CD4-positive, alpha-beta T cell (primary cell): ENCODE measurements at regions not wholly inside any gene's neighbourhood (a gene's known extent, or its start where the extent isn't known, plus 50 kb on each side); places are given as distances from the start of the nearest gene placed in this dataset.
A peak's percentile ranks its signal among the peaks of the same experiment; 100 is the strongest.

ENCODE experiments used
- ATAC-seq: fragments of 200-7000 bp; cut with Tn5 transposase; one replicate; pipeline ENCODE4 v1.10.0; 2022; ENCODE audit warnings: mild to moderate bottlenecking; ENCODE audit not compliant: poor library complexity
- CTCF ChIA-PET: fragments of 350-600 bp; sonication (Branson Sonifier 250); formaldehyde crosslinking; loops from one replicate; lab custom pipeline; 2021; ENCODE audit warnings: antibody characterized with exemption, inconsistent platforms; lab: Charles Lee
- POLR2A ChIA-PET: fragments of 350-600 bp; sonication (Branson Sonifier 250); formaldehyde crosslinking; loops from one replicate; lab custom pipeline; 2021; ENCODE audit warnings: antibody characterized with exemption, inconsistent platforms; lab: Charles Lee
- DNase-seq, 14 experiments: peaks; one replicate each; pipeline ENCODE4 v3.0.0-alpha.2; 2013 to 2020; ENCODE audit warnings: mixed read lengths in 2 of 14
- H3K27ac ChIP-seq, 2 donors: one replicate each; pipeline versions ENCODE4 v1.5.1 to v1.7.0; 2013; ENCODE audit warnings: low read length in 2 of 2, low read depth in 1 of 2, mild to moderate bottlenecking in 1 of 2
- H3K27me3 ChIP-seq, 2 experiments: 1 replicate in 1 of 2; 2 replicates in 1 of 2; pipeline versions ENCODE4 v1.6.1 to v1.7.0; 2013; ENCODE audit warnings: low read length in 2 of 2, control low read depth in 1 of 2, mild to moderate bottlenecking in 1 of 2, moderate library complexity in 1 of 2; ENCODE audit not compliant: insufficient read depth in 2 of 2, control insufficient read depth in 1 of 2
- H3K36me3 ChIP-seq: one replicate; pipeline ENCODE4 v1.6.1; 2013; ENCODE audit warnings: low read length, control low read depth; ENCODE audit not compliant: insufficient read depth
- H3K4me1 ChIP-seq: one replicate; pipeline ENCODE4 v1.6.1; 2013; ENCODE audit warnings: low read length, control low read depth; ENCODE audit not compliant: insufficient read depth
- H3K4me3 ChIP-seq: one replicate; pipeline ENCODE4 v1.5.1; 2013; ENCODE audit warnings: mild to moderate bottlenecking, low read length, moderate library complexity
- H3K9me3 ChIP-seq, 2 experiments: 1 replicate in 1 of 2; 2 replicates in 1 of 2; pipeline versions ENCODE4 v1.6.1 to v1.7.0; 2013; ENCODE audit warnings: low read length in 2 of 2, mild to moderate bottlenecking in 2 of 2, control low read depth in 1 of 2, moderate library complexity in 1 of 2; ENCODE audit not compliant: control insufficient read depth in 1 of 2, insufficient read depth in 1 of 2
- H3K27ac Mint-ChIP-seq: one replicate; pipeline ENCODE4 v1.8.0; 2020; ENCODE audit warnings: mixed read lengths
- H3K27me3 Mint-ChIP-seq: one replicate; pipeline ENCODE4 v1.8.0; 2021; ENCODE audit warnings: mixed read lengths
- H3K36me3 Mint-ChIP-seq: one replicate; pipeline ENCODE4 v1.8.0; 2021; ENCODE audit warnings: low read depth, mixed read lengths
- H3K4me1 Mint-ChIP-seq: one replicate; pipeline ENCODE4 v1.8.0; 2021; ENCODE audit warnings: low read depth, mixed read lengths
- H3K4me3 Mint-ChIP-seq: one replicate; pipeline ENCODE4 v1.8.0; 2020; ENCODE audit warnings: mild to moderate bottlenecking, mixed read lengths
- H3K9me3 Mint-ChIP-seq: one replicate; pipeline ENCODE4 v1.8.0; 2020; ENCODE audit warnings: mixed read lengths
- intact Hi-C, 2 experiments: fragments of 100-400 bp; cut with DNase I in 1 of 2; cut with micrococcal nuclease in 1 of 2; formaldehyde crosslinking; loops; one replicate each; pipeline versions ENCODE4 v1.15.1 to v1.9.0; 2023 to 2025; cut with DNase I, micrococcal nuclease
- TF ChIP-seq, protein P1 (sequence below): fragments of 200-600 bp; IDR thresholded peaks from one replicate; pipeline ENCODE4 v1.8.0; 2022; ENCODE audit warnings: antibody characterized with exemption, mild to moderate bottlenecking

DNA sequence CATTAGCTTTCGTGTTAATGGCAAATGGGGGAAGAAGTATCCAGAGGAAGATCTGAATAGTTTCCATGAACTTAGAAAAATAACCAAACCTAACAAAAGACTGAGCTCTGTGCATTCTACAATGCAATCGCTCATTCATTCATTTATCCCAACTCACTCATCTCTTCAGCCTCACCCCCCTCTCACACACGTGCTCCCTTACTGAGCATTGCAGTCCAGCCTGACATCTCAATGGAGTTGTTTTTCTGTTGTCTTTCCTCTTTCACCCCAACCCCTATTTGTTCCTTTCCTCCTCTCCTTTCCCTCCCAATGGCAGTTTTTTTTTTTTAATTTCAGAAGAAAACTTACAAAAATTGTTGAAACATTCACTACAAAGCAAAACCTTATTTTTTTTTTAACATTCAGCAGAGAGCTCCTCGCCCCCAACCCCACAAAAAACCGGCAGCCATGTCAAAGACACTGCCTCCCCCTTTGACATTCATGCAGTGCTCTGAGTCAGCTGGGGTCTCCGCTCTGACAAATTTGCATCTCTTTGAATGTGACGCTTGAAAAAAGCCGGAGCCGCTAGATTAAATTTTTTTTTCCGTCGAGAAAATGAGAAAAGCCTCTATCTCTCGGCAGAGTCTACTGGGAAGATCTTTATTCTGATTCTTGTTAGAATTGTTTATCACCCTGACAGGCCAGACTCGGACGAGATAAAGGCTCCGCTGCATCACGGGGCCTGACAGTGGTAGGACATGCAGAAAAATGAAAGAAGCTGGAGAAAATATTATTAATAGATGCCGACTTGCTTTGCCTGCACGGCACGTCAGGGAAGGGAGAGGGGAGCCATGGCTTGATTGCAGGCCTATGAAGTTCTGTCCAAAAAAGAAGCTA is 775.6 kb downstream of the VRK1 start:
- TF ChIP-seq, protein P1, sequence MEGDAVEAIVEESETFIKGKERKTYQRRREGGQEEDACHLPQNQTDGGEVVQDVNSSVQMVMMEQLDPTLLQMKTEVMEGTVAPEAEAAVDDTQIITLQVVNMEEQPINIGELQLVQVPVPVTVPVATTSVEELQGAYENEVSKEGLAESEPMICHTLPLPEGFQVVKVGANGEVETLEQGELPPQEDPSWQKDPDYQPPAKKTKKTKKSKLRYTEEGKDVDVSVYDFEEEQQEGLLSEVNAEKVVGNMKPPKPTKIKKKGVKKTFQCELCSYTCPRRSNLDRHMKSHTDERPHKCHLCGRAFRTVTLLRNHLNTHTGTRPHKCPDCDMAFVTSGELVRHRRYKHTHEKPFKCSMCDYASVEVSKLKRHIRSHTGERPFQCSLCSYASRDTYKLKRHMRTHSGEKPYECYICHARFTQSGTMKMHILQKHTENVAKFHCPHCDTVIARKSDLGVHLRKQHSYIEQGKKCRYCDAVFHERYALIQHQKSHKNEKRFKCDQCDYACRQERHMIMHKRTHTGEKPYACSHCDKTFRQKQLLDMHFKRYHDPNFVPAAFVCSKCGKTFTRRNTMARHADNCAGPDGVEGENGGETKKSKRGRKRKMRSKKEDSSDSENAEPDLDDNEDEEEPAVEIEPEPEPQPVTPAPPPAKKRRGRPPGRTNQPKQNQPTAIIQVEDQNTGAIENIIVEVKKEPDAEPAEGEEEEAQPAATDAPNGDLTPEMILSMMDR = no peak
- Histone ChIP-seq H3K36me3 (no peaks in the 10 kb centered on the region), H3K4me3 (no peak overlapping the region), H3K27me3 (no peaks in the 10 kb centered on the region), H3K9me3 (no peaks in the 10 kb centered on the region), H3K4me1 (no peaks in the 10 kb centered on the region), H3K27ac (no peak overlapping the region)
- Mint-ChIP-seq H3K27me3 (no peaks in the 10 kb centered on the region), H3K4me3 (no peak overlapping the region), H3K27ac (no peak overlapping the region), H3K4me1 (no peaks in the 10 kb centered on the region), H3K9me3 (peaks cover 2% of the 10 kb centered on the region), H3K36me3 (no peaks in the 10 kb centered on the region)
- ATAC-seq (no peak), DNase-seq (no peak)
- ChIA-PET CTCF (no interaction called here), POLR2A (interaction anchor here (0.5 to 1.0 kb wide), 2 partner anchors 11 to 620 kb away, joined by 3 read pairs; no protein-coding TSS in a partner anchor)
- intact Hi-C loops = no loop called here

DNA sequence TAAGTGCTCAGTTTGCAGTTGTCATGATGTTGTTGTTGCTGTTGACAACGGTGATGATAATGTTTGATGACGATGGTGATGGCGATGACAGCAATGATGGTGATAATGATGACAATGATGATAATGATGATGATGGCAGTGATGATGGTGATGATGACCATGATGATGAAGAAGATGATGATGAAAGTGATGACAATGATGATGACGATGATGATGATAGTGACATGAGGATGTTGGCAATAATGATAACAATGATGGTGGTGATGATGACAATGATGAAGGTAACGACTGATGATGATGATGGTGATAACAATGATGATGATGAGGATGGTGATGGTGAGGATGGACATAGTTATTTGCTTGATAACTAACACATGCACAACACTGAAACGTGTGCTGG is 778.5 kb downstream of the VRK1 start:
- ChIA-PET POLR2A (no interaction called here), CTCF (no interaction called here)
- H3K9me3 ChIP-seq = no peaks in the 10 kb centered on the region
- TF ChIP-seq, protein P1 = no peak
- no peaks in the 10 kb centered on the region for H3K36me3 Mint-ChIP-seq
- DNase-seq (no peak), ATAC-seq (no peak)
- H3K27me3 Mint-ChIP-seq = no peaks in the 10 kb centered on the region
- no peaks in the 10 kb centered on the region for H3K36me3 ChIP-seq
- H3K27ac Mint-ChIP-seq = no peak overlapping the region
- H3K27ac ChIP-seq = no peak overlapping the region
- peaks cover 15% of the 10 kb centered on the region for H3K4me1 Mint-ChIP-seq
- peaks cover 2% of the 10 kb centered on the region for H3K9me3 Mint-ChIP-seq
- intact Hi-C loops = no loop called here
- H3K27me3 ChIP-seq = no peaks in the 10 kb centered on the region
- H3K4me3 ChIP-seq = no peak overlapping the region
- no peak overlapping the region for H3K4me3 Mint-ChIP-seq
- H3K4me1 ChIP-seq = no peaks in the 10 kb centered on the region

DNA sequence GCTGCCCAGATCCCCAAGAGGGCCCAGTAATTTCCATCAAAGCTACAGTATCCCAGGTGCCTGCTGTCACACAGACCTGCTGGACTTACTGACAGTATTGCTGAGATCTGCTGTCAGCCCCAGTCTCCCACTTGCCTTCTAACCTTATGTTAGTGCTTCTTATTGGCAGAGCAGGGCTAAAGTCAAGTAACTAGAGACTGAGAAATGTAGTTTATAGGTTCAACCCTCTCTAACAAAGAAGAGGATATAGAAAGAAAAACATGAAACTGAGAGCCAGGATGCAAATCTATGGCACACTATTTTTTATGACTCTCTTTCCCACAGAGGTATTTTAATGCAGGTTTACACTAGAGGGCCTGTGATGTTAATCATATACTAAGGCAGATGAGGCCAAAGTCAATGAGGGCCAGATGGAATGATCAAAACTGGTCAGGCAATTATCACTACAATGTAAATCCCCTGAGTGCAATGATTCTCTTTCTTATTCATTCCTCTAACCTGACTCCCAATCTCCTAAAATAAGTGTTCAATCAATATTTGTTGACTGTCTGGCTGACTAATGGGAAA is 781.9 kb downstream of the VRK1 start:
- Histone ChIP-seq H3K36me3 (no peaks in the 10 kb centered on the region), H3K27me3 (no peaks in the 10 kb centered on the region), H3K4me3 (no peak overlapping the region), H3K4me1 (no peaks in the 10 kb centered on the region), H3K27ac (no peak overlapping the region), H3K9me3 (no peaks in the 10 kb centered on the region)
- H3K36me3 Mint-ChIP-seq = no peaks in the 10 kb centered on the region
- DNase-seq = peak in 1 of 14 experiments; percentile 14
- H3K4me1 Mint-ChIP-seq = peaks cover 15% of the 10 kb centered on the region
- CTCF ChIA-PET = no interaction called here
- no peak overlapping the region for H3K27ac Mint-ChIP-seq
- H3K9me3 Mint-ChIP-seq = peaks cover 2% of the 10 kb centered on the region
- H3K4me3 Mint-ChIP-seq = no peak overlapping the region
- ATAC-seq = no peak
- intact Hi-C loops = no loop called here
- POLR2A ChIA-PET = no interaction called here
- TF ChIP-seq, protein P1 = no peak
- no peaks in the 10 kb centered on the region for H3K27me3 Mint-ChIP-seq
